T-cell (primary cell): ENCODE measurements at regions not wholly inside any gene's neighbourhood (a gene's known extent, or its start where the extent isn't known, plus 50 kb on each side); places are given as distances from the start of the nearest gene placed in this dataset.

ENCODE experiments used
- ATAC-seq, 4 experiments: fragments of 200-7000 bp in 3 of 4; fragments of 150-1000 bp in 1 of 4; cut with Tn5 transposase; replicated peaks in 1 of 4; 1 replicate in 3 of 4; 2 replicates in 1 of 4; pipeline ENCODE4 v1.10.0; 2021; ENCODE audit warnings: moderate library complexity in 3 of 4, mild to moderate bottlenecking in 2 of 4, moderate number of reproducible peaks in 1 of 4
- CTCF ChIA-PET, 2 donors: fragments of 300-600 bp; sonication (Branson Sonifier 250); formaldehyde crosslinking; loops; one replicate each; lab custom pipeline; 2022; ENCODE audit warnings: antibody characterized with exemption in 2 of 2; lab: Charles Lee
- POLR2A ChIA-PET, 2 donors: fragments of 300-600 bp; sonication (Branson Sonifier 250); formaldehyde crosslinking; loops; one replicate each; lab custom pipeline; 2022; ENCODE audit warnings: antibody characterized with exemption in 2 of 2; lab: Charles Lee
- DNase-seq, 35 experiments: peaks; one replicate each; pipeline versions ENCODE4 v3.0.0 to v3.0.0-alpha.2; 2013 to 2023
- H3K27ac ChIP-seq: one replicate; pipeline ENCODE4 v1.5.1; 2013; ENCODE audit warnings: low read length
- H3K27me3 ChIP-seq, 2 experiments: replicated peaks in 1 of 2; 1 replicate in 1 of 2; 2 replicates in 1 of 2; pipeline versions ENCODE4 v1.6.1 to v1.7.0; 2013; ENCODE audit warnings: low read length in 1 of 2, mixed read lengths in 1 of 2; ENCODE audit not compliant: control insufficient read depth in 2 of 2, insufficient read depth in 2 of 2; ENCODE audit errors: extremely low read depth in 1 of 2
- H3K36me3 ChIP-seq, 2 donors: 1 replicate in 1 of 2; 2 replicates in 1 of 2; pipeline versions ENCODE4 v1.6.1 to v1.7.0; 2013; ENCODE audit warnings: low read length in 1 of 2; ENCODE audit not compliant: control insufficient read depth in 2 of 2, insufficient read depth in 1 of 2; ENCODE audit errors: extremely low read depth in 1 of 2
- H3K4me1 ChIP-seq, 2 experiments: 1 replicate in 1 of 2; 2 replicates in 1 of 2; pipeline versions ENCODE4 v1.6.1 to v1.7.0; 2013; ENCODE audit warnings: low read length in 2 of 2, mixed read lengths in 1 of 2; ENCODE audit not compliant: insufficient read depth in 2 of 2, control insufficient read depth in 1 of 2; ENCODE audit errors: extremely low read depth in 1 of 2
- H3K4me3 ChIP-seq, 2 donors: 1 replicate in 1 of 2; 2 replicates in 1 of 2; pipeline versions ENCODE4 v1.5.1 to v1.7.0; 2013; ENCODE audit warnings: mild to moderate bottlenecking in 2 of 2, low read length in 1 of 2, moderate library complexity in 1 of 2; ENCODE audit not compliant: control insufficient read depth in 1 of 2; ENCODE audit errors: extremely low read depth in 1 of 2
- H3K9me3 ChIP-seq: 2 replicates; pipeline ENCODE4 v1.7.0; 2013
- H3K27ac Mint-ChIP-seq, 2 donors: one replicate each; pipeline ENCODE4 v1.8.0; 2020 to 2021; ENCODE audit warnings: mild to moderate bottlenecking in 2 of 2, mixed read lengths in 2 of 2
- H3K27me3 Mint-ChIP-seq, 2 donors: one replicate each; pipeline ENCODE4 v1.8.0; 2021 to 2022; ENCODE audit warnings: mixed read lengths in 2 of 2
- H3K36me3 Mint-ChIP-seq: one replicate; pipeline ENCODE4 v1.8.0; 2021; ENCODE audit warnings: mixed read lengths
- H3K4me1 Mint-ChIP-seq, 3 donors: one replicate each; pipeline ENCODE4 v1.8.0; 2020 to 2022; ENCODE audit warnings: mixed read lengths in 3 of 3, mild to moderate bottlenecking in 1 of 3
- H3K4me3 Mint-ChIP-seq, 3 donors: one replicate each; pipeline ENCODE4 v1.8.0; 2020 to 2022; ENCODE audit warnings: mild to moderate bottlenecking in 3 of 3, mixed read lengths in 3 of 3, moderate library complexity in 3 of 3
- H3K9me3 Mint-ChIP-seq, 3 donors: one replicate each; pipeline ENCODE4 v1.8.0; 2020 to 2022; ENCODE audit warnings: mixed read lengths in 3 of 3
- WGBS: methylation state at CpG from one replicate; pipeline ENCODE4 v1.1.5; 2013; ENCODE audit warnings: missing lambda C conversion rate; ENCODE audit not compliant: insufficient coverage; 5-methylcytosine and 5-hydroxymethylcytosine counted together

GRCh38 chr20:56060486-56060885, 55.2 kb upstream of the CBLN4 start:
- H3K9me3 Mint-ChIP-seq: peaks cover 3 to 13% (median 4%) of the 10 kb centered on the region in 3 donors
- POLR2A ChIA-PET: no interaction called here
- no peaks in the 10 kb centered on the region for H3K27me3 Mint-ChIP-seq
- ATAC-seq: no peak
- no peak overlapping the region for H3K27ac Mint-ChIP-seq
- no peaks in the 10 kb centered on the region for H3K27me3 ChIP-seq
- H3K4me1 Mint-ChIP-seq: no peaks in the 10 kb centered on the region
- H3K36me3 Mint-ChIP-seq: no peaks in the 10 kb centered on the region
- no peak overlapping the region for H3K4me3 ChIP-seq
- WGBS: no CpG with 5 or more reads among the region's 2 CpGs
- no peaks in the 10 kb centered on the region for H3K36me3 ChIP-seq
- no peaks in the 10 kb centered on the region for H3K9me3 ChIP-seq
- no peak overlapping the region for H3K4me3 Mint-ChIP-seq
- no peak overlapping the region for H3K27ac ChIP-seq
- CTCF ChIA-PET: no interaction called here
- DNase-seq: no peak
- no peaks in the 10 kb centered on the region for H3K4me1 ChIP-seq

DNA sequence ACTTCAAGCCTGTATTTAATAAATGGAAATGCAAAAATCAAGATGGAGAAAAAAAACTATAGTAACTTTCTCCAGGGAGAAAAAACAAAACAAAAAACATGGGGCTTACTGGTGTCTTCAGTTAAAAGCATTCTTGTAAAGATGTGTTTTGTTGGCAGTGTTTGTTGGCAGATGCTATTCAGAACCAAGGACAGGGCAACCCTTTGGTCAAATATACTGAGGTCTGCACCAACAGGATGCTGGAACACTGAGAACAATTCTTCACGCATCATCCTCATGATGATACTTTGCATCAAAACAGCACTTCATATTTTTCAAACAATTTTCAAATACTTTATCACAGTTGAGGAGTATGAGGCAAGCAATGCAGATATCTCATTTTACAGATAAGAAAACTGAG, 63.7 kb upstream of the CBLN4 start:
- Mint-ChIP-seq H3K9me3 (peaks cover 0 to 22% (median 16%) of the 10 kb centered on the region in 3 donors), H3K4me3 (no peak overlapping the region), H3K4me1 (no peaks in the 10 kb centered on the region), H3K36me3 (no peaks in the 10 kb centered on the region), H3K27me3 (no peaks in the 10 kb centered on the region), H3K27ac (no peak overlapping the region)
- DNase-seq (no peak), ATAC-seq (no peak)
- Histone ChIP-seq H3K4me1 (no peaks in the 10 kb centered on the region), H3K27me3 (no peaks in the 10 kb centered on the region), H3K27ac (no peak overlapping the region), H3K36me3 (no peaks in the 10 kb centered on the region), H3K4me3 (no peak overlapping the region), H3K9me3 (no peaks in the 10 kb centered on the region)
- 100% methylated on average over 1 of the region's 1 CpG for WGBS
- CTCF ChIA-PET: no interaction called here
- POLR2A ChIA-PET: no interaction called here

- H3K36me3 ChIP-seq: no peaks in the 10 kb centered on the region
- no peak overlapping the region for H3K27ac Mint-ChIP-seq
- no peaks in the 10 kb centered on the region for H3K9me3 ChIP-seq
- H3K27ac ChIP-seq: no peak overlapping the region
- ChIA-PET POLR2A (no interaction called here), CTCF (no interaction called here)
- no peaks in the 10 kb centered on the region for H3K27me3 Mint-ChIP-seq
- peaks cover 4 to 22% (median 8%) of the 10 kb centered on the region in 3 donors for H3K9me3 Mint-ChIP-seq
- WGBS: no CpG with 5 or more reads among the region's 1 CpG
- no peak overlapping the region for H3K4me3 Mint-ChIP-seq
- H3K4me1 ChIP-seq: no peaks in the 10 kb centered on the region
- ATAC-seq: no peak
- no peak for DNase-seq
- H3K4me1 Mint-ChIP-seq: no peaks in the 10 kb centered on the region
- H3K4me3 ChIP-seq: no peak overlapping the region
- H3K27me3 ChIP-seq: no peaks in the 10 kb centered on the region
- H3K36me3 Mint-ChIP-seq: no peaks in the 10 kb centered on the region
These were observed 66.8 kb upstream of the CBLN4 start for GRCh38 chr20:56072165-56072564.

GRCh38 chr20:56088375-56088774, 83.1 kb upstream of the CBLN4 start:
- Mint-ChIP-seq H3K4me3 (no peak overlapping the region), H3K36me3 (no peaks in the 10 kb centered on the region), H3K27me3 (no peaks in the 10 kb centered on the region), H3K27ac (no peak overlapping the region), H3K9me3 (peaks cover 8 to 14% (median 8%) of the 10 kb centered on the region in 3 donors), H3K4me1 (no peaks in the 10 kb centered on the region)
- DNase-seq (no peak), ATAC-seq (no peak)
- H3K36me3 ChIP-seq: no peaks in the 10 kb centered on the region
- no peaks in the 10 kb centered on the region for H3K4me1 ChIP-seq
- H3K27me3 ChIP-seq: no peaks in the 10 kb centered on the region
- H3K27ac ChIP-seq: no peak overlapping the region
- ChIA-PET CTCF (no interaction called here), POLR2A (no interaction called here)
- no peaks in the 10 kb centered on the region for H3K9me3 ChIP-seq
- no CpG with 5 or more reads among the region's 4 CpGs for WGBS
- no peak overlapping the region for H3K4me3 ChIP-seq

DNA sequence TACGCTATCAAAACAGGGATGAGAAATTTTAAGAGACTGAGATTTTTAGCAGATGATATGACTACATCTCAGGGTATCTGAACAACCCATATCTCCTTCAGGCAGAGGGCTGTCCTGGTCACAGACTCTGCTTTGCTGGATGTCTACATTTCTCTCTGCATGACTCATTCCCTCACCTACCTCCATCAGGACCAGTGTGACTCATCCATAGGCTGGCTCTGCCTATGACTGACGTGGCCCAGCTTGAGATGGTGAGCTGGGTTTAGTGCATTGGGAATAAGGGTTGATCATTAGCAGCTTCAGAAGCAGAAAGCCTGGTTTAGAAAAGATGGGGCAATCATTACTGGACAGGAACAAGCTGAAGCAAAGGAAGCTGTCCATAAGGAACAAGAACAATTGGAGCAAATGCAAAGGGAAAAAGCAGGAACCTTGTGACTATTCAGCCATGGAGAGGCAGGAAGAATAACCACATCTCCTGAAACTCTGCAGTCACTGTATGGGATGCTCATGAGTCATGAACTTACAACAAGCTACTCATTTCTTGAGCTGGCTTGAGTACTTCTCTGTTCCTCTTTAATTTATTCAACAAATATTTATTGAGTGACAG, 86.4 kb upstream of the CBLN4 start:
- Histone ChIP-seq H3K27me3 (no peaks in the 10 kb centered on the region), H3K4me1 (no peaks in the 10 kb centered on the region), H3K27ac (no peak overlapping the region), H3K9me3 (no peaks in the 10 kb centered on the region), H3K4me3 (no peak overlapping the region), H3K36me3 (no peaks in the 10 kb centered on the region)
- Mint-ChIP-seq H3K4me3 (no peak overlapping the region), H3K9me3 (peaks cover 12 to 25% (median 23%) of the 10 kb centered on the region in 3 donors), H3K27me3 (no peaks in the 10 kb centered on the region), H3K4me1 (no peaks in the 10 kb centered on the region), H3K36me3 (no peaks in the 10 kb centered on the region), H3K27ac (no peak overlapping the region)
- 80% methylated on average over 1 of the region's 2 CpGs for WGBS
- ATAC-seq (no peak), DNase-seq (no peak)
- ChIA-PET POLR2A (no interaction called here), CTCF (no interaction called here)

DNA sequence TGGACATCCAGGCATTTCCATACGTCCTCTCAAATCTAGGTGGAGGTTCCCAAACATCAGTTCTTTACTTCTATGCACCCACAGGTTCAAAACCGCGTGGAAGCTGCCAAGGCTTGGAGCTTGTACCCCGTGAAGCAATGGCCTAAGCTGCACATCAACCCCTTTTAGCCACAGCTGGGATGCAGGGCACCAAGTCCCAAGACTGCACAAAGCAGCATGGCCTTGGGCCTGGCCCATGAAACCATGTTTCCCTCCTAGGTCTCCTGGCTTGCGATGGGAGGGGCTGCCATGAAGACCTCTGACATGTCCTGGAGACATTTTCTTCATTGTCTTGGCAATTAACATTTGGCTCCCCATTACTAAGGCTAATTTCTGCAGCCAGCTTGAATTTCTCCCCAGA, 88.9 kb upstream of the CBLN4 start:
- H3K36me3 ChIP-seq: no peaks in the 10 kb centered on the region
- ChIA-PET CTCF (no interaction called here), POLR2A (no interaction called here)
- no peak overlapping the region for H3K27ac ChIP-seq
- H3K4me3 Mint-ChIP-seq: no peak overlapping the region
- DNase-seq: no peak
- no peaks in the 10 kb centered on the region for H3K9me3 ChIP-seq
- no peak overlapping the region for H3K27ac Mint-ChIP-seq
- no peak overlapping the region for H3K4me3 ChIP-seq
- H3K27me3 Mint-ChIP-seq: no peaks in the 10 kb centered on the region
- no peaks in the 10 kb centered on the region for H3K4me1 ChIP-seq
- 23% methylated on average over 2 of the region's 5 CpGs for WGBS
- peaks cover 5 to 23% (median 21%) of the 10 kb centered on the region in 3 donors for H3K9me3 Mint-ChIP-seq
- no peaks in the 10 kb centered on the region for H3K36me3 Mint-ChIP-seq
- ATAC-seq: no peak
- H3K27me3 ChIP-seq: no peaks in the 10 kb centered on the region
- H3K4me1 Mint-ChIP-seq: no peaks in the 10 kb centered on the region

DNA sequence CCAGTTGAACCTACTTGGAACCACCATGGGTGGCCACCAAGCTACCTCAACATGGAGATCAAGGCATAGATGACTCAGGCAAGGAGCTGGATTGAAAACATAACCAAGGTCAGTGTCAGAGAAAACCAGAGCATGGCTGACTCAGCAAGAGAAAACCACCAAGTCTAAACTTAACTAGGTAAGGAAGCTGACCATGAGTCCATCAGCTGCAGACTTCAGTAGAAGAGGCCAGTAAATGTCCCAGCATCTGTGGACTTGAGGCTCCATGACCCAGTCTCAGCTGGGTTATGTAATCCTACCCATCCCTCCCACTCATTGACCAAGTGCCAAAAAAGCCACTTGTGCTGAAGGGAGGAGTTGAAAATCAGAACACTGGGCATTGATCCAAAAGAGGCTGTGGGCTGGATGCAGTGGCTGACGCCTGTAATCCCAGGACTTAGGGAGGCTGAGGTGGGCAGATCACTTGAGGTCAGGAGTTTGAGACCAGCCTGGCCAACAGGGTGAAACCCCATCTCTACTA, 93.7 kb upstream of the CBLN4 start:
- no peak overlapping the region for H3K27ac ChIP-seq
- H3K27ac Mint-ChIP-seq: no peak overlapping the region
- no peaks in the 10 kb centered on the region for H3K4me1 ChIP-seq
- H3K4me3 ChIP-seq: no peak overlapping the region
- H3K9me3 ChIP-seq: no peaks in the 10 kb centered on the region
- no peaks in the 10 kb centered on the region for H3K27me3 Mint-ChIP-seq
- no peaks in the 10 kb centered on the region for H3K27me3 ChIP-seq
- no peaks in the 10 kb centered on the region for H3K36me3 Mint-ChIP-seq
- no peak for DNase-seq
- ATAC-seq: no peak
- CTCF ChIA-PET: no interaction called here
- H3K9me3 Mint-ChIP-seq: peaks cover 17 to 29% (median 19%) of the 10 kb centered on the region in 3 donors
- H3K36me3 ChIP-seq: no peaks in the 10 kb centered on the region
- no peaks in the 10 kb centered on the region for H3K4me1 Mint-ChIP-seq
- WGBS: 100% methylated on average over 1 of the region's 1 CpG
- no peak overlapping the region for H3K4me3 Mint-ChIP-seq
- POLR2A ChIA-PET: no interaction called here
